GM12878 (cell line): ENCODE measurements at regions not wholly inside any gene's neighbourhood (a gene's known extent, or its start where the extent isn't known, plus 50 kb on each side); places are given as distances from the start of the nearest gene placed in this dataset.
A peak's percentile ranks its signal among the peaks of the same experiment; 100 is the strongest.

Experiments
- BHLHE40 ChIP-seq, 2 experiments: fragments of 450-650 bp in 1 of 2; IDR thresholded peaks; 2 replicates each; pipeline ENCODE4 v1.6.1; 2011 to 2017; ENCODE audit warnings: low read depth in 2 of 2, borderline replicate concordance in 1 of 2, improper control_type of control experiment in 1 of 2, low read length in 1 of 2, mild to moderate bottlenecking in 1 of 2
- CBX3 ChIP-seq: fragments of 200-600 bp; sonication (generic); IDR thresholded peaks from 2 replicates; pipeline ENCODE4 v1.6.1; 2016; ENCODE audit warnings: low read depth, borderline replicate concordance
- EGR1 ChIP-seq, 2 experiments: IDR thresholded peaks; 1 replicate in 1 of 2; 2 replicates in 1 of 2; pipeline ENCODE4 v1.6.1; 2011 to 2012; ENCODE audit warnings: low read depth in 2 of 2, low read length in 2 of 2, borderline replicate concordance in 1 of 2, mild to moderate bottlenecking in 1 of 2, moderate library complexity in 1 of 2
- ETV6 ChIP-seq, 2 experiments: fragments of 450-650 bp in 1 of 2; IDR thresholded peaks in 1 of 2; conservative IDR thresholded peaks in 1 of 2; 2 replicates each; pipeline ENCODE4 v1.6.1; 2014; ENCODE audit warnings: antibody characterized with exemption in 1 of 2, borderline replicate concordance in 1 of 2, low read depth in 1 of 2, mild to moderate bottlenecking in 1 of 2, moderate library complexity in 1 of 2
- GATAD2B ChIP-seq: fragments of 450-650 bp; conservative IDR thresholded peaks from 2 replicates; pipeline ENCODE4 v1.6.1; 2017; ENCODE audit warnings: low read depth, mild to moderate bottlenecking, moderate library complexity
- HCFC1 ChIP-seq: fragments of 150-350 bp; IDR thresholded peaks from 2 replicates; pipeline ENCODE4 v1.6.1; 2014; ENCODE audit warnings: low read length
- IKZF2 ChIP-seq, 2 experiments: fragments of 450-650 bp; IDR thresholded peaks; 2 replicates each; pipeline ENCODE4 v1.6.1; 2017; ENCODE audit warnings: mild to moderate bottlenecking in 2 of 2, moderate library complexity in 2 of 2
- LARP7 ChIP-seq: fragments of 450-650 bp; IDR thresholded peaks from 2 replicates; pipeline ENCODE4 v1.6.1; 2017; ENCODE audit warnings: mild to moderate bottlenecking
- MEF2B ChIP-seq: fragments of 450-650 bp; IDR thresholded peaks from 2 replicates; pipeline ENCODE4 v1.6.1; 2018; ENCODE audit warnings: mild to moderate bottlenecking, moderate library complexity; ENCODE audit not compliant: partially characterized antibody, poor library complexity, severe bottlenecking
- MXI1 ChIP-seq: fragments of 150-350 bp; IDR thresholded peaks from 2 replicates; pipeline ENCODE4 v1.6.1; 2011; ENCODE audit warnings: low read depth, mild to moderate bottlenecking, inconsistent platforms, low read length, improper control_type of control experiment
- NBN ChIP-seq: fragments of 450-650 bp; IDR thresholded peaks from 2 replicates; pipeline ENCODE4 v1.6.1; 2016
- NKRF ChIP-seq: fragments of 450-650 bp; conservative IDR thresholded peaks from 2 replicates; pipeline ENCODE4 v1.6.1; 2017; ENCODE audit warnings: mild to moderate bottlenecking, moderate library complexity
- PAX5 ChIP-seq: IDR thresholded peaks from 2 replicates; pipeline ENCODE4 v1.6.1; 2011; ENCODE audit warnings: low read depth, low read length, borderline replicate concordance
- PML ChIP-seq: IDR thresholded peaks from 2 replicates; pipeline ENCODE4 v1.6.1; 2012; ENCODE audit warnings: low read length, inconsistent platforms
- POLR2AphosphoS5 ChIP-seq: IDR thresholded peaks from 2 replicates; pipeline ENCODE4 v1.6.1; 2011; ENCODE audit warnings: mild to moderate bottlenecking, low read length, inconsistent platforms
- RAD51 ChIP-seq: fragments of 450-650 bp; IDR thresholded peaks from 2 replicates; pipeline ENCODE4 v1.6.1; 2016; ENCODE audit warnings: moderate library complexity, mild to moderate bottlenecking, inconsistent platforms
- RELA ChIP-seq: fragments of 450-650 bp; IDR thresholded peaks from 2 replicates; pipeline ENCODE4 v1.8.0; 2014; ENCODE audit warnings: borderline replicate concordance; ENCODE audit not compliant: partially characterized antibody
- SIN3A ChIP-seq: IDR thresholded peaks from 2 replicates; pipeline ENCODE4 v1.6.1; 2012; ENCODE audit warnings: low read depth, low read length, improper control_type of control experiment
- SP1 ChIP-seq: IDR thresholded peaks from one replicate; pipeline ENCODE4 v1.6.1; 2011; ENCODE audit warnings: low read depth, low read length
- SUPT20H ChIP-seq: IDR thresholded peaks from 2 replicates; pipeline ENCODE4 v1.6.1; 2011; ENCODE audit warnings: low read depth, mild to moderate bottlenecking, low read length, moderate library complexity, borderline replicate concordance; ENCODE audit not compliant: control insufficient read depth
- TARDBP ChIP-seq: IDR thresholded peaks from 2 replicates; pipeline ENCODE4 v1.6.1; 2016; ENCODE audit warnings: borderline replicate concordance
- YY1 ChIP-seq: IDR thresholded peaks from 2 replicates; pipeline ENCODE4 v1.6.1; 2011; ENCODE audit warnings: low read depth, mild to moderate bottlenecking, low read length
- ZBED1 ChIP-seq: IDR thresholded peaks from 2 replicates; pipeline ENCODE4 v1.6.1; 2016; ENCODE audit warnings: borderline replicate concordance
- ZBTB11 ChIP-seq: fragments of 450-650 bp; formaldehyde crosslinking; IDR thresholded peaks from 2 replicates; pipeline ENCODE4 v1.5.0; 2022; ENCODE audit warnings: mild to moderate bottlenecking, missing genetic modification characterization

GRCh38 chr17:27241346-27241946 lies 52.5 kb upstream of the WSB1 start (continued):
- TF ChIP-seq EGR1 (IDR thresholded peaks at IDR 0.05; ENCODE audit: borderline replicate concordance in 1 of 2, low read depth in 2 of 2, low read length in 2 of 2) (peak in 1 of 2 experiments; percentile 57; a peak in 1 of 3 replicates), ZBED1 (no peak), ETV6 (conservative IDR thresholded peaks at IDR 0.05 in 1 of 2, IDR thresholded peaks at IDR 0.05 in 1 of 2; ENCODE audit: borderline replicate concordance in 1 of 2, low read depth in 1 of 2) (peak in 1 of 2 experiments; percentile 92; a peak in 2 of 4 replicates), IKZF2 (IDR thresholded peaks at IDR 0.05) (peak; percentile 74), YY1 (no peak), PAX5 (peak; percentile 70; the same call in 1 of the 2 replicates), POLR2AphosphoS5 (no peak), NBN (no peak), SIN3A (no peak), MXI1 (no peak), CBX3 (no peak), BHLHE40 (IDR thresholded peaks at IDR 0.05; ENCODE audit: borderline replicate concordance in 1 of 2, low read depth in 2 of 2, low read length in 1 of 2) (no peak; a peak in 1 of 4 replicates), NKRF (no peak), ZBTB11 (CRISPR knock-in tag) (no peak), MEF2B (no peak), TARDBP (no peak), RELA (no peak), SUPT20H (no peak), GATAD2B (peak; percentile 50; the same call in 1 of the 2 replicates), SP1 (no peak), HCFC1 (no peak), RAD51 (no peak), LARP7 (no peak), PML (no peak)
